OCI-LY7 (cell line): ENCODE measurements at regions not wholly inside any gene's neighbourhood (a gene's known extent, or its start where the extent isn't known, plus 50 kb on each side); places are given as distances from the start of the nearest gene placed in this dataset.

ENCODE experiments used
- EZH2phosphoT487 ChIP-seq: fragments of 200-600 bp; sonication (generic); IDR thresholded peaks from 2 replicates; pipeline ENCODE4 v1.6.1; 2018; ENCODE audit warnings: low read depth, borderline replicate concordance, mild to moderate bottlenecking, mixed run types, antibody characterized with exemption, low read length, moderate library complexity, mixed read lengths
- TF ChIP-seq, protein P1 (sequence below): fragments of 200-600 bp; sonication (generic); conservative IDR thresholded peaks from 2 replicates; pipeline ENCODE4 v1.5.1; 2014; ENCODE audit warnings: mild to moderate bottlenecking, antibody characterized with exemption, low read length, moderate library complexity, mixed read lengths

DNA sequence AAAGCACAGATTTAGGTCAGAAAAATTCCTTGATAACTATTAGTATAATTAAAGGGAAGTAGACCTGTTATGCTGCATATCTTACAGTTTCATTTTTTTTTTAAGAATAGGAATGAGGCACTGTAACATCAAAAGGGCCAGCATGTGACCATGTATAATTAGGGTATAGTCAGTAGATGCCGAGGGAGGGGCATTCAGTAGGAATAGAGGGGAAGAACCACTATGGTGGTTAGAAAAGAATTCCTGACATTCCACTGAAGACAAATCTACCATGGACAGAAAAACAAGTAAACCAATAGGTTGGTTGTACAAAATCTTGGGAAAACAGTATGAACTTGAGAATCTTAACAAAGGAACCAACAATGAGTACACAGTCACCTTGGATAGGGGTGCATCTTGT is 78.4 kb upstream of the CCDC179 start:
- TF ChIP-seq, protein P1, sequence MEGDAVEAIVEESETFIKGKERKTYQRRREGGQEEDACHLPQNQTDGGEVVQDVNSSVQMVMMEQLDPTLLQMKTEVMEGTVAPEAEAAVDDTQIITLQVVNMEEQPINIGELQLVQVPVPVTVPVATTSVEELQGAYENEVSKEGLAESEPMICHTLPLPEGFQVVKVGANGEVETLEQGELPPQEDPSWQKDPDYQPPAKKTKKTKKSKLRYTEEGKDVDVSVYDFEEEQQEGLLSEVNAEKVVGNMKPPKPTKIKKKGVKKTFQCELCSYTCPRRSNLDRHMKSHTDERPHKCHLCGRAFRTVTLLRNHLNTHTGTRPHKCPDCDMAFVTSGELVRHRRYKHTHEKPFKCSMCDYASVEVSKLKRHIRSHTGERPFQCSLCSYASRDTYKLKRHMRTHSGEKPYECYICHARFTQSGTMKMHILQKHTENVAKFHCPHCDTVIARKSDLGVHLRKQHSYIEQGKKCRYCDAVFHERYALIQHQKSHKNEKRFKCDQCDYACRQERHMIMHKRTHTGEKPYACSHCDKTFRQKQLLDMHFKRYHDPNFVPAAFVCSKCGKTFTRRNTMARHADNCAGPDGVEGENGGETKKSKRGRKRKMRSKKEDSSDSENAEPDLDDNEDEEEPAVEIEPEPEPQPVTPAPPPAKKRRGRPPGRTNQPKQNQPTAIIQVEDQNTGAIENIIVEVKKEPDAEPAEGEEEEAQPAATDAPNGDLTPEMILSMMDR = no peak
- TF ChIP-seq EZH2phosphoT487 = no peak
